ENCODE measurements at regions not wholly inside any gene's neighbourhood (a gene's known extent, or its start where the extent isn't known, plus 50 kb on each side); places are given as distances from the start of the nearest gene placed in this dataset.

GRCh38 chr18:34042423-34043146 is 182.1 kb downstream of the NOL4 start:
- Mint-ChIP-seq H3K36me3 (no peaks in the 10 kb centered on the region), H3K4me1 (peaks cover 11% of the 10 kb centered on the region), H3K4me3 (no peak overlapping the region), H3K9me3 (no peaks in the 10 kb centered on the region), H3K27ac (no peak overlapping the region), H3K27me3 (ENCODE audit: low read depth) (no peaks in the 10 kb centered on the region)
- no peak for DNase-seq (ENCODE audit: low spot score)
- ATAC-seq = no peak
- ChIA-PET CTCF (interaction anchor here (1.5 kb wide), 1 partner anchor 203 kb away, joined by 3 read pairs; no protein-coding TSS in a partner anchor), POLR2A (no interaction called here)
- TF ChIP-seq CBFB (CRISPR knock-in tag; IDR thresholded peaks at IDR 0.05; ENCODE audit: low read depth) (no peak), NR3C1 (CRISPR knock-in tag; conservative IDR thresholded peaks at IDR 0.05; ENCODE audit: low read depth) (no peak), E2F5 (CRISPR knock-in tag; IDR thresholded peaks at IDR 0.05) (no peak), FOXP1 (CRISPR knock-in tag; IDR thresholded peaks at IDR 0.05; ENCODE audit: borderline replicate concordance) (no peak), NR2C2 (CRISPR knock-in tag; IDR thresholded peaks at IDR 0.05) (no peak), CTCF (IDR thresholded peaks at IDR 0.05) (no peak), ZSCAN18 (CRISPR knock-in tag; IDR thresholded peaks at IDR 0.05) (no peak), ZNF138 (CRISPR knock-in tag; conservative IDR thresholded peaks at IDR 0.05) (no peak), ZNF232 (CRISPR knock-in tag; IDR thresholded peaks at IDR 0.05) (no peak), ZBTB21 (CRISPR knock-in tag; IDR thresholded peaks at IDR 0.05; ENCODE audit: borderline replicate concordance) (no peak), ATF2 (CRISPR knock-in tag; IDR thresholded peaks at IDR 0.05; ENCODE audit: borderline replicate concordance, low read depth) (no peak), AR (CRISPR knock-in tag; IDR thresholded peaks at IDR 0.05) (no peak), TP53 (CRISPR knock-in tag; IDR thresholded peaks at IDR 0.05) (no peak), GRHL2 (CRISPR knock-in tag; IDR thresholded peaks at IDR 0.05; ENCODE audit: insufficient replicate concordance, severe bottlenecking) (no peak), ZNF263 (CRISPR knock-in tag; IDR thresholded peaks at IDR 0.05; ENCODE audit: low read depth) (no peak), ESRRA (CRISPR knock-in tag; IDR thresholded peaks at IDR 0.05; ENCODE audit: borderline replicate concordance) (no peak), NFATC4 (CRISPR knock-in tag; IDR thresholded peaks at IDR 0.05) (no peak)

GRCh38 chr18:34039611-34040010 is 185.1 kb downstream of the NOL4 start:
- ChIA-PET CTCF (no interaction called here), POLR2A (no interaction called here)
- Mint-ChIP-seq H3K9me3 (no peaks in the 10 kb centered on the region), H3K4me3 (no peak overlapping the region), H3K27me3 (ENCODE audit: low read depth) (no peaks in the 10 kb centered on the region), H3K4me1 (peaks cover 11% of the 10 kb centered on the region), H3K36me3 (no peaks in the 10 kb centered on the region), H3K27ac (no peak overlapping the region)
- DNase-seq (ENCODE audit: low spot score) (no peak), ATAC-seq (no peak)
- no peak for TF ChIP-seq OVOL2 (CRISPR knock-in tag; IDR thresholded peaks at IDR 0.05; ENCODE audit: borderline replicate concordance)
- TF ChIP-seq TEAD1 (CRISPR knock-in tag; IDR thresholded peaks at IDR 0.05) = no peak
- no peak for TF ChIP-seq JUN (CRISPR knock-in tag; IDR thresholded peaks at IDR 0.05)
- TF ChIP-seq ELF4 (CRISPR knock-in tag; IDR thresholded peaks at IDR 0.05; ENCODE audit: low read depth) = no peak
- TF ChIP-seq NR3C1 (CRISPR knock-in tag; conservative IDR thresholded peaks at IDR 0.05; ENCODE audit: low read depth) = no peak
- no peak for TF ChIP-seq ATF2 (CRISPR knock-in tag; IDR thresholded peaks at IDR 0.05; ENCODE audit: borderline replicate concordance, low read depth)
- TF ChIP-seq ZNF219 (CRISPR knock-in tag; IDR thresholded peaks at IDR 0.05; ENCODE audit: borderline replicate concordance) = no peak
- no peak for TF ChIP-seq RORB (CRISPR knock-in tag; IDR thresholded peaks at IDR 0.05)
- TF ChIP-seq PRRX2 (CRISPR knock-in tag; IDR thresholded peaks at IDR 0.05) = no peak

Data from WTC11 (cell line).